Left lung (tissue), 4 donors: ENCODE measurements at regions not wholly inside any gene's neighbourhood (a gene's known extent, or its start where the extent isn't known, plus 50 kb on each side); places are given as distances from the start of the nearest gene placed in this dataset.

Experiments
- ATAC-seq: fragments of 200-7000 bp; cut with Tn5 transposase; one replicate; pipeline ENCODE4 v1.9.1; 2020; ENCODE audit warnings: moderate library complexity
- DNase-seq, 4 donors: peaks; one replicate each; pipeline ENCODE4 v3.0.0-alpha.2; 2013 to 2020
- H3K27ac ChIP-seq, 2 donors: fragments of 200-600 bp; sonication (generic) in 1 of 2; one replicate each; pipeline versions ENCODE4 v1.5.0 to v1.8.0; 2020 to 2021
- H3K27me3 ChIP-seq, 2 donors: fragments of 200-600 bp; sonication (generic) in 1 of 2; one replicate each; pipeline versions ENCODE4 v1.5.0 to v1.8.0; 2020 to 2021
- H3K36me3 ChIP-seq, 2 donors: fragments of 200-600 bp; sonication (generic) in 1 of 2; one replicate each; pipeline versions ENCODE4 v1.5.0 to v1.8.0; 2020 to 2021
- H3K4me1 ChIP-seq, 2 donors: fragments of 200-600 bp; one replicate each; pipeline ENCODE4 v1.8.0; 2021
- H3K4me3 ChIP-seq, 2 donors: fragments of 200-600 bp; sonication (generic) in 1 of 2; one replicate each; pipeline versions ENCODE4 v1.5.0 to v1.8.0; 2020 to 2021; ENCODE audit warnings: mild to moderate bottlenecking in 1 of 2
- H3K9me3 ChIP-seq, 2 donors: fragments of 200-600 bp; sonication (generic) in 1 of 2; one replicate each; pipeline versions ENCODE4 v1.5.0 to v1.8.0; 2020 to 2021
- CTCF ChIP-seq, 2 donors: fragments of 200-600 bp; sonication (generic) in 1 of 2; IDR thresholded peaks; one replicate each; pipeline versions ENCODE4 v1.5.0 to v1.8.0; 2021; ENCODE audit warnings: antibody characterized with exemption in 2 of 2
- intact Hi-C, 2 donors: fragments of 100-400 bp; cut with DNase I; formaldehyde crosslinking; loops; one replicate each; pipeline versions ENCODE4 v1.11.2 to v1.14.2; 2022
- donor health status: DM: no; HTN: yes; CAD: no.
- donor health status: DM: no; HTN: no; CAD: no.

- H3K4me1 ChIP-seq: no peaks in the 10 kb centered on the region
- H3K27me3 ChIP-seq: no peaks in the 10 kb centered on the region
- ATAC-seq (no peak), DNase-seq (no peak)
- no peak overlapping the region for H3K27ac ChIP-seq
- intact Hi-C loops: no loop called here
- TF ChIP-seq CTCF (IDR thresholded peaks at IDR 0.05): no peak
- no peaks in the 10 kb centered on the region for H3K36me3 ChIP-seq
- no peak overlapping the region for H3K4me3 ChIP-seq
- H3K9me3 ChIP-seq: no peaks in the 10 kb centered on the region
Measured at GRCh38 chr4:27186710-27187109, 326.1 kb downstream of the STIM2 start.

- H3K4me3 ChIP-seq: no peak overlapping the region
- H3K27me3 ChIP-seq: no peaks in the 10 kb centered on the region
- TF ChIP-seq CTCF (IDR thresholded peaks at IDR 0.05): no peak
- H3K4me1 ChIP-seq: no peaks in the 10 kb centered on the region
- intact Hi-C loops: no loop called here
- H3K36me3 ChIP-seq: no peaks in the 10 kb centered on the region
- no peaks in the 10 kb centered on the region for H3K9me3 ChIP-seq
- no peak overlapping the region for H3K27ac ChIP-seq
- DNase-seq (no peak), ATAC-seq (no peak)
Measured at GRCh38 chr4:27187786-27188185, 327.1 kb downstream of the STIM2 start.

GRCh38 chr4:27189683-27190082, 329.0 kb downstream of the STIM2 start:
- Histone ChIP-seq H3K9me3 (no peaks in the 10 kb centered on the region), H3K27me3 (no peaks in the 10 kb centered on the region), H3K4me3 (no peak overlapping the region), H3K27ac (no peak overlapping the region), H3K4me1 (no peaks in the 10 kb centered on the region), H3K36me3 (no peaks in the 10 kb centered on the region)
- ATAC-seq: no peak
- no peak for DNase-seq
- no peak for TF ChIP-seq CTCF (IDR thresholded peaks at IDR 0.05)
- intact Hi-C loops: no loop called here

GRCh38 chr4:27191592-27191991, 331.0 kb downstream of the STIM2 start:
- Histone ChIP-seq H3K27ac (no peak overlapping the region), H3K4me1 (no peaks in the 10 kb centered on the region), H3K36me3 (no peaks in the 10 kb centered on the region), H3K27me3 (no peaks in the 10 kb centered on the region), H3K4me3 (no peak overlapping the region), H3K9me3 (no peaks in the 10 kb centered on the region)
- no peak for TF ChIP-seq CTCF (IDR thresholded peaks at IDR 0.05)
- no peak for ATAC-seq
- no peak for DNase-seq
- intact Hi-C loops: no loop called here

GRCh38 chr4:27194599-27195176, 334.0 kb downstream of the STIM2 start:
- ATAC-seq (no peak), DNase-seq (no peak)
- Histone ChIP-seq H3K4me3 (no peak overlapping the region), H3K36me3 (no peaks in the 10 kb centered on the region), H3K27me3 (no peaks in the 10 kb centered on the region), H3K9me3 (no peaks in the 10 kb centered on the region), H3K4me1 (no peaks in the 10 kb centered on the region), H3K27ac (no peak overlapping the region)
- no peak for TF ChIP-seq CTCF (IDR thresholded peaks at IDR 0.05)
- intact Hi-C loops: no loop called here
